ENCODE measurements at regions not wholly inside any gene's neighbourhood (a gene's known extent, or its start where the extent isn't known, plus 50 kb on each side); places are given as distances from the start of the nearest gene placed in this dataset.

- ATAC-seq (ENCODE audit: low read depth), result no peak
- Mint-ChIP-seq H3K27me3 (peaks cover 11% of the 10 kb centered on the region), H3K4me3 (no peak overlapping the region), H3K9me3 (no peaks in the 10 kb centered on the region), H3K36me3 (ENCODE audit: low read depth) (no peaks in the 10 kb centered on the region), H3K27ac (no peak overlapping the region), H3K4me1 (no peaks in the 10 kb centered on the region)
- peak; percentile 6 for DNase-seq
- intact Hi-C loops (cut with micrococcal nuclease), result no loop called here
- ChIA-PET CTCF (interaction anchor here (0.9 kb wide), 1 partner anchor 13 kb away, joined by 3 read pairs; no protein-coding TSS in a partner anchor), POLR2A (no interaction called here)
- TF ChIP-seq CTCF (IDR thresholded peaks at IDR 0.05), result no peak
These were observed 140.0 kb downstream of the BARX1 start for GRCh38 chr9:93815135-93815534.

- no peaks in the 10 kb centered on the region for H3K36me3 Mint-ChIP-seq (ENCODE audit: low read depth)
- CTCF ChIA-PET, result interaction anchor here (0.9 kb wide), 1 partner anchor 13 kb away, joined by 3 read pairs; no protein-coding TSS in a partner anchor
- ATAC-seq (ENCODE audit: low read depth), result no peak
- DNase-seq, result peak; percentile 8
- POLR2A ChIA-PET, result no interaction called here
- H3K4me1 Mint-ChIP-seq, result no peaks in the 10 kb centered on the region
- H3K27ac Mint-ChIP-seq, result no peak overlapping the region
- peaks cover 13% of the 10 kb centered on the region for H3K27me3 Mint-ChIP-seq
- TF ChIP-seq CTCF (IDR thresholded peaks at IDR 0.05), result no peak
- intact Hi-C loops (cut with micrococcal nuclease), result no loop called here
- no peaks in the 10 kb centered on the region for H3K9me3 Mint-ChIP-seq
- no peak overlapping the region for H3K4me3 Mint-ChIP-seq
These were observed 140.8 kb downstream of the BARX1 start for GRCh38 chr9:93814077-93814956.

- H3K36me3 Mint-ChIP-seq (ENCODE audit: low read depth), result no peaks in the 10 kb centered on the region
- no peak overlapping the region for H3K27ac Mint-ChIP-seq
- no peak for TF ChIP-seq CTCF (IDR thresholded peaks at IDR 0.05)
- ChIA-PET CTCF (no interaction called here), POLR2A (no interaction called here)
- intact Hi-C loops (cut with micrococcal nuclease), result no loop called here
- no peak for DNase-seq
- H3K27me3 Mint-ChIP-seq, result peaks cover 13% of the 10 kb centered on the region
- H3K4me1 Mint-ChIP-seq, result no peaks in the 10 kb centered on the region
- H3K4me3 Mint-ChIP-seq, result no peak overlapping the region
- no peaks in the 10 kb centered on the region for H3K9me3 Mint-ChIP-seq
- no peak for ATAC-seq (ENCODE audit: low read depth)
These were observed 141.7 kb downstream of the BARX1 start for GRCh38 chr9:93813221-93814076.

- H3K4me1 Mint-ChIP-seq, result no peaks in the 10 kb centered on the region
- H3K27ac Mint-ChIP-seq, result no peak overlapping the region
- CTCF ChIA-PET, result no interaction called here
- peaks cover 15% of the 10 kb centered on the region for H3K27me3 Mint-ChIP-seq
- intact Hi-C loops (cut with micrococcal nuclease), result no loop called here
- no peak for DNase-seq
- no peak overlapping the region for H3K4me3 Mint-ChIP-seq
- POLR2A ChIA-PET, result no interaction called here
- TF ChIP-seq CTCF (IDR thresholded peaks at IDR 0.05), result no peak
- H3K36me3 Mint-ChIP-seq (ENCODE audit: low read depth), result no peaks in the 10 kb centered on the region
- no peak for ATAC-seq (ENCODE audit: low read depth)
- H3K9me3 Mint-ChIP-seq, result no peaks in the 10 kb centered on the region
These were observed 142.8 kb downstream of the BARX1 start for GRCh38 chr9:93812410-93812668.
